Neural cell (in vitro differentiated cells): ENCODE measurements at regions not wholly inside any gene's neighbourhood (a gene's known extent, or its start where the extent isn't known, plus 50 kb on each side); places are given as distances from the start of the nearest gene placed in this dataset.

Experiments
- H2AFZ ChIP-seq: fragments of 200-600, 300-800 bp; sonication (generic), shearing (Covaris generic); 2 replicates; pipeline ENCODE4 v1.6.0; 2014; ENCODE audit warnings: low read depth, mild to moderate bottlenecking, antibody characterized with exemption, low read length, moderate library complexity
- H3F3A ChIP-seq: fragments of 200-600 bp; shearing (Covaris generic); 2 replicates; pipeline ENCODE4 v1.6.1; 2016; ENCODE audit warnings: mild to moderate bottlenecking, moderate library complexity, mixed read lengths, antibody characterized with exemption, low read length; ENCODE audit not compliant: insufficient read depth, poor library complexity, severe bottlenecking
- H3K27ac ChIP-seq: fragments of 200-600, 300-800 bp; sonication (generic), shearing (Covaris generic); 2 replicates; pipeline ENCODE4 v1.5.1; 2014; ENCODE audit warnings: mild to moderate bottlenecking, low read length, moderate library complexity
- H3K27me3 ChIP-seq: fragments of 300-800, 200-600 bp; sonication (generic), shearing (Covaris generic); 2 replicates; pipeline ENCODE4 v1.6.0; 2014; ENCODE audit warnings: mild to moderate bottlenecking, low read depth, low read length, moderate library complexity; ENCODE audit not compliant: insufficient read depth
- H3K36me3 ChIP-seq: fragments of 300-800, 200-600 bp; sonication (generic), shearing (Covaris generic); 2 replicates; pipeline ENCODE4 v1.5.1; 2014; ENCODE audit warnings: mild to moderate bottlenecking, antibody characterized with exemption, low read length, moderate library complexity; ENCODE audit not compliant: insufficient read depth
- H3K4me2 ChIP-seq: fragments of 300-800, 200-600 bp; sonication (generic), shearing (Covaris generic); 2 replicates; pipeline ENCODE4 v1.6.0; 2014; ENCODE audit warnings: mild to moderate bottlenecking, low read length
- H3K4me3 ChIP-seq: fragments of 300-800, 200-600 bp; sonication (generic), shearing (Covaris generic); 2 replicates; pipeline ENCODE4 v1.5.1; 2014; ENCODE audit warnings: mild to moderate bottlenecking, low read length, moderate library complexity
- H3K79me2 ChIP-seq: fragments of 200-600 bp; shearing (Covaris generic); replicated peaks from 2 replicates; pipeline ENCODE4 v1.6.0; 2014; ENCODE audit warnings: mild to moderate bottlenecking, low read length, moderate library complexity; ENCODE audit not compliant: insufficient read depth
- H3K9ac ChIP-seq: fragments of 300-800, 200-600 bp; sonication (generic), shearing (Covaris generic); 2 replicates; pipeline ENCODE4 v1.6.1; 2016; ENCODE audit warnings: mild to moderate bottlenecking, low read length, mixed read lengths
- H3K9me2 ChIP-seq: fragments of 200-600 bp; shearing (Covaris generic); 2 replicates; pipeline ENCODE4 v1.6.1; 2016; ENCODE audit warnings: mild to moderate bottlenecking, low read length, mixed read lengths; ENCODE audit not compliant: insufficient read depth
- H3K9me3 ChIP-seq: fragments of 200-600, 300-800 bp; sonication (generic), shearing (Covaris generic); 2 replicates; pipeline ENCODE4 v1.6.1; 2016; ENCODE audit warnings: mild to moderate bottlenecking, mixed run types, low read length, moderate library complexity, mixed read lengths
- H4K20me1 ChIP-seq: fragments of 200-600 bp; shearing (Covaris generic); 2 replicates; pipeline ENCODE4 v1.6.1; 2016; ENCODE audit warnings: mild to moderate bottlenecking, mixed run types; ENCODE audit not compliant: insufficient read depth
- EP300 ChIP-seq: fragments of 450-650 bp; conservative IDR thresholded peaks from 2 replicates; pipeline ENCODE4 v1.6.1; 2014; ENCODE audit warnings: antibody characterized with exemption, mild to moderate bottlenecking, moderate library complexity; ENCODE audit not compliant: poor library complexity, severe bottlenecking
- EZH2 ChIP-seq: fragments of 200-600, 300-800 bp; shearing (Covaris generic), sonication (generic); IDR thresholded peaks from 2 replicates; pipeline ENCODE4 v1.6.1; 2014; ENCODE audit warnings: antibody characterized with exemption, low read length, borderline replicate concordance, mild to moderate bottlenecking; ENCODE audit not compliant: insufficient read depth, poor library complexity, severe bottlenecking
- MXI1 ChIP-seq: fragments of 450-650 bp; conservative IDR thresholded peaks from 2 replicates; pipeline ENCODE4 v1.6.1; 2014; ENCODE audit warnings: antibody characterized with exemption, mild to moderate bottlenecking; ENCODE audit not compliant: poor library complexity, severe bottlenecking
- POLR2AphosphoS5 ChIP-seq: IDR thresholded peaks from 2 replicates; pipeline ENCODE4 v1.6.1; 2012
- RAD21 ChIP-seq: fragments of 450-650 bp; conservative IDR thresholded peaks from 2 replicates; pipeline ENCODE4 v1.6.1; 2014; ENCODE audit warnings: antibody characterized with exemption, mild to moderate bottlenecking, moderate library complexity
- SMC3 ChIP-seq: fragments of 450-650 bp; conservative IDR thresholded peaks from 2 replicates; pipeline ENCODE4 v1.6.1; 2014; ENCODE audit warnings: antibody characterized with exemption, mild to moderate bottlenecking, moderate library complexity; ENCODE audit not compliant: poor library complexity
- TAF1 ChIP-seq: IDR thresholded peaks from 2 replicates; pipeline ENCODE4 v1.6.1; 2012; ENCODE audit warnings: low read depth
- TF ChIP-seq, protein P1 (sequence below): IDR thresholded peaks from 2 replicates; pipeline ENCODE4 v1.6.1; 2012; ENCODE audit warnings: borderline replicate concordance
- TF ChIP-seq, protein P2 (sequence below): fragments of 450-650 bp; IDR thresholded peaks from 2 replicates; pipeline ENCODE4 v1.5.1; 2014; ENCODE audit warnings: antibody characterized with exemption, mild to moderate bottlenecking, moderate library complexity; ENCODE audit not compliant: poor library complexity, severe bottlenecking

DNA sequence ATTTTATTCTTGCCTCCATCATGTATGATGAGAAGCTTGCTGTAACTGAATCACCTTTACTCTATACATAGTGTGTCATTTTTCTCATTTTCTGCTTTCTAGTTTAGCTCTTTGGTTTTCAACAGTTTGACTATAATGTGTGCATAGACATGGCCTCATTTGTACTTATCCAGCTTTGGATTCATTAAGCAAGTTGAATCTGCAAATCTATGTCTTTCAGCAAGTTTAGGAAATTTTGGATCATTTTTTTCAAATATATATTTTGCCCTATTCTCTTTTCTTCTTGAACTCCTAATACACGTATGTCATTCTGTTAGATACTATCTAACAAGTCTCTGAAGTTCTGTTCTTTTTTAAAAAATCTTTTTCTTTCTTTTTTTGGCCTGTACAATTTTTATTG is 57.8 kb downstream of the PRLHR start:
- H4K20me1 ChIP-seq = no peaks in the 10 kb centered on the region
- no peaks in the 10 kb centered on the region for H3K79me2 ChIP-seq
- H3K4me2 ChIP-seq = no peak overlapping the region
- TF ChIP-seq RAD21 (no peak), TAF1 (no peak), SMC3 (no peak), EP300 (no peak), EZH2 (no peak), POLR2AphosphoS5 (no peak), MXI1 (no peak)
- TF ChIP-seq, protein P1, sequence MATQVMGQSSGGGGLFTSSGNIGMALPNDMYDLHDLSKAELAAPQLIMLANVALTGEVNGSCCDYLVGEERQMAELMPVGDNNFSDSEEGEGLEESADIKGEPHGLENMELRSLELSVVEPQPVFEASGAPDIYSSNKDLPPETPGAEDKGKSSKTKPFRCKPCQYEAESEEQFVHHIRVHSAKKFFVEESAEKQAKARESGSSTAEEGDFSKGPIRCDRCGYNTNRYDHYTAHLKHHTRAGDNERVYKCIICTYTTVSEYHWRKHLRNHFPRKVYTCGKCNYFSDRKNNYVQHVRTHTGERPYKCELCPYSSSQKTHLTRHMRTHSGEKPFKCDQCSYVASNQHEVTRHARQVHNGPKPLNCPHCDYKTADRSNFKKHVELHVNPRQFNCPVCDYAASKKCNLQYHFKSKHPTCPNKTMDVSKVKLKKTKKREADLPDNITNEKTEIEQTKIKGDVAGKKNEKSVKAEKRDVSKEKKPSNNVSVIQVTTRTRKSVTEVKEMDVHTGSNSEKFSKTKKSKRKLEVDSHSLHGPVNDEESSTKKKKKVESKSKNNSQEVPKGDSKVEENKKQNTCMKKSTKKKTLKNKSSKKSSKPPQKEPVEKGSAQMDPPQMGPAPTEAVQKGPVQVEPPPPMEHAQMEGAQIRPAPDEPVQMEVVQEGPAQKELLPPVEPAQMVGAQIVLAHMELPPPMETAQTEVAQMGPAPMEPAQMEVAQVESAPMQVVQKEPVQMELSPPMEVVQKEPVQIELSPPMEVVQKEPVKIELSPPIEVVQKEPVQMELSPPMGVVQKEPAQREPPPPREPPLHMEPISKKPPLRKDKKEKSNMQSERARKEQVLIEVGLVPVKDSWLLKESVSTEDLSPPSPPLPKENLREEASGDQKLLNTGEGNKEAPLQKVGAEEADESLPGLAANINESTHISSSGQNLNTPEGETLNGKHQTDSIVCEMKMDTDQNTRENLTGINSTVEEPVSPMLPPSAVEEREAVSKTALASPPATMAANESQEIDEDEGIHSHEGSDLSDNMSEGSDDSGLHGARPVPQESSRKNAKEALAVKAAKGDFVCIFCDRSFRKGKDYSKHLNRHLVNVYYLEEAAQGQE = no peak
- TF ChIP-seq, protein P2, sequence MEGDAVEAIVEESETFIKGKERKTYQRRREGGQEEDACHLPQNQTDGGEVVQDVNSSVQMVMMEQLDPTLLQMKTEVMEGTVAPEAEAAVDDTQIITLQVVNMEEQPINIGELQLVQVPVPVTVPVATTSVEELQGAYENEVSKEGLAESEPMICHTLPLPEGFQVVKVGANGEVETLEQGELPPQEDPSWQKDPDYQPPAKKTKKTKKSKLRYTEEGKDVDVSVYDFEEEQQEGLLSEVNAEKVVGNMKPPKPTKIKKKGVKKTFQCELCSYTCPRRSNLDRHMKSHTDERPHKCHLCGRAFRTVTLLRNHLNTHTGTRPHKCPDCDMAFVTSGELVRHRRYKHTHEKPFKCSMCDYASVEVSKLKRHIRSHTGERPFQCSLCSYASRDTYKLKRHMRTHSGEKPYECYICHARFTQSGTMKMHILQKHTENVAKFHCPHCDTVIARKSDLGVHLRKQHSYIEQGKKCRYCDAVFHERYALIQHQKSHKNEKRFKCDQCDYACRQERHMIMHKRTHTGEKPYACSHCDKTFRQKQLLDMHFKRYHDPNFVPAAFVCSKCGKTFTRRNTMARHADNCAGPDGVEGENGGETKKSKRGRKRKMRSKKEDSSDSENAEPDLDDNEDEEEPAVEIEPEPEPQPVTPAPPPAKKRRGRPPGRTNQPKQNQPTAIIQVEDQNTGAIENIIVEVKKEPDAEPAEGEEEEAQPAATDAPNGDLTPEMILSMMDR = no peak
- H3K27me3 ChIP-seq = no peaks in the 10 kb centered on the region
- H3K4me3 ChIP-seq = no peak overlapping the region
- no peak overlapping the region for H3K27ac ChIP-seq
- no peaks in the 10 kb centered on the region for H3K36me3 ChIP-seq
- H3K9ac ChIP-seq = no peak overlapping the region
- H3K9me3 ChIP-seq = no peaks in the 10 kb centered on the region
- no peak overlapping the region for H2AFZ ChIP-seq
- H3K9me2 ChIP-seq = no peaks in the 10 kb centered on the region
- H3F3A ChIP-seq = no peaks in the 10 kb centered on the region

DNA sequence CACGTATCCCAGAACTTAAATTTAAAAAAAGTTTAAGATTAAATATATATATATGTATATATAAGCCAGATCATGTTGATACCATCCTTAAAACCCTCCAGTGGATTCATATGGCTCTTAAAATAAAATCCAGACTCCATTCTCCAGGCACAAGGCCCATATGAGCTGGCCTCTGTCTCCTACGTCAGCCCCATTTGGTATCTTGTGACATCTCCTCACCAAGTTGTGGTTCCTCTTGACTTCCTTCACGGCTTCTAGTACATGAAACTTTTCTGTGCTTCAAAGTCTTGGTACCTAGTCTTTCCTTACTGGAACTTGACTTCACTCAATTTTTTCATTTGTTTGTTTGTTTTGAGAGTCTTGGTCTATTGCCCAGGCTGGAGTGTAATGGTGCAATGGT is 61.3 kb downstream of the PRLHR start:
- H3K36me3 ChIP-seq = no peaks in the 10 kb centered on the region
- no peaks in the 10 kb centered on the region for H3K27me3 ChIP-seq
- no peak overlapping the region for H2AFZ ChIP-seq
- H3K9ac ChIP-seq = no peak overlapping the region
- H3K9me3 ChIP-seq = no peaks in the 10 kb centered on the region
- no peak overlapping the region for H3K27ac ChIP-seq
- no peaks in the 10 kb centered on the region for H3F3A ChIP-seq
- H3K4me3 ChIP-seq = no peak overlapping the region
- no peaks in the 10 kb centered on the region for H4K20me1 ChIP-seq
- TF ChIP-seq EP300 = no peak
- TF ChIP-seq RAD21 = no peak
- TF ChIP-seq TAF1 = no peak
- TF ChIP-seq MXI1 = no peak
- TF ChIP-seq, protein P1 = no peak
- TF ChIP-seq EZH2 = no peak
- TF ChIP-seq, protein P2 = no peak
- no peak for TF ChIP-seq POLR2AphosphoS5
- TF ChIP-seq SMC3 = no peak
- H3K4me2 ChIP-seq = no peak overlapping the region
- H3K79me2 ChIP-seq = no peaks in the 10 kb centered on the region
- no peaks in the 10 kb centered on the region for H3K9me2 ChIP-seq
